ENCODE measurements at regions not wholly inside any gene's neighbourhood (a gene's known extent, or its start where the extent isn't known, plus 50 kb on each side); places are given as distances from the start of the nearest gene placed in this dataset.

DNA sequence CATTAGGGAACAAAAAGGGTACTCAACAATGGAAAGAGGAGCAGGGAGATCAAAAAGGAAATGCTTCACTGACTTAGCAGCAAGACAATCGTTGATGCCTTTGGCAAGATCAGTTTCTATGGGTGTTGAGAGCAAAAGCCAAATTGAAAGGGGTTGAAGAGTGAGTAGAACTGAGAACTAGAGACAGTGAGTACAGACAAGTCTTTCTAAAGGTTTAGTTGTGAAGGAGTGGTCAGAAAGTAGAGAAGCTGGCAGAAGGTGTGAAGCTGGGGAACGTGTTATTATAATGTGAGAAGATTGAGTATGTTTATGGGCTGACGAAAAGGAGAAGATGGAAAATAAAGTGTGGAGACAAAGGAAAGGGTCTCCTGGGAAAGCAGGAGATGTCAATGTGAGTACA lies 221.2 kb upstream of the USP25 start:
- WGBS (ENCODE audit: low lambda C conversion rate) = 53% methylated on average over 3 of the region's 3 CpGs

More for the DNA sequence above, 221.2 kb upstream of the USP25 start:
- no peak overlapping the region; the same call in 1 of the 2 replicates for H3K4me2 ChIP-seq (ENCODE audit: low read depth, low read length)
- in situ Hi-C loops (cut with HindIII; ENCODE audit: extremely low pct_ligation_motif_present, low pct_unique_long_range_greater_than_20kb) = no loop called here
- no peak overlapping the region for H3K27ac ChIP-seq (ENCODE audit: extremely low read length, insufficient read depth, low read length)
- BruUV-seq (replicated peaks) = no TSS peak
- H3K4me3 ChIP-seq (replicated peaks in 1 of 3; ENCODE audit: insufficient read depth in 1 of 3, low read depth in 2 of 3, low read length in 3 of 3) = no peak overlapping the region
- peaks cover 39% of the 10 kb centered on the region for H3K4me1 ChIP-seq (ENCODE audit: insufficient read depth, low read length)
- FAIRE-seq (no peak), ATAC-seq (no peak), DNase-seq (ENCODE audit: low spot score) (no peak)
- H3K9ac ChIP-seq (ENCODE audit: insufficient read depth, low read depth, low read length) = no peak overlapping the region
- H3K36me3 ChIP-seq (replicated peaks in 1 of 2; ENCODE audit: control insufficient read depth in 1 of 2, insufficient read depth in 2 of 2, low read length in 2 of 2) = no peaks in the 10 kb centered on the region
- 0 out of 5 replicates have a peak, but pooled peaks cover 0 to 1% of the 10 kb centered on the region in 2 experiments for H3K27me3 ChIP-seq (ENCODE audit: control insufficient read depth in 1 of 2, insufficient read depth in 2 of 2, low read length in 2 of 2)
- peak overlapping the region; percentile 87 for H2AFZ ChIP-seq (ENCODE audit: low read length)
- H3K9me3 ChIP-seq (ENCODE audit: low read length) = no peaks in the 10 kb centered on the region
- CTCF ChIA-PET (ENCODE audit: low intra/inter-chr PET ratio, low total read pairs) = no interaction called here
- H3K79me2 ChIP-seq (ENCODE audit: insufficient read depth, low read length) = no peaks in the 10 kb centered on the region
- no peaks in the 10 kb centered on the region for H4K20me1 ChIP-seq (ENCODE audit: insufficient read depth, low read length)
- POLR2A ChIA-PET = no interaction called here
- intact Hi-C loops (cut with micrococcal nuclease; ENCODE audit: unreplicated experiment) = no loop called here
- no peak for TF ChIP-seq ZNF616 (CRISPR knock-in tag; IDR thresholded peaks at IDR 0.05; ENCODE audit: low read depth)
- TF ChIP-seq, protein P1, sequence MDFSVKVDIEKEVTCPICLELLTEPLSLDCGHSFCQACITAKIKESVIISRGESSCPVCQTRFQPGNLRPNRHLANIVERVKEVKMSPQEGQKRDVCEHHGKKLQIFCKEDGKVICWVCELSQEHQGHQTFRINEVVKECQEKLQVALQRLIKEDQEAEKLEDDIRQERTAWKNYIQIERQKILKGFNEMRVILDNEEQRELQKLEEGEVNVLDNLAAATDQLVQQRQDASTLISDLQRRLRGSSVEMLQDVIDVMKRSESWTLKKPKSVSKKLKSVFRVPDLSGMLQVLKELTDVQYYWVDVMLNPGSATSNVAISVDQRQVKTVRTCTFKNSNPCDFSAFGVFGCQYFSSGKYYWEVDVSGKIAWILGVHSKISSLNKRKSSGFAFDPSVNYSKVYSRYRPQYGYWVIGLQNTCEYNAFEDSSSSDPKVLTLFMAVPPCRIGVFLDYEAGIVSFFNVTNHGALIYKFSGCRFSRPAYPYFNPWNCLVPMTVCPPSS (IDR thresholded peaks at IDR 0.05) = no peak
- no peak for TF ChIP-seq DPF2 (CRISPR knock-in tag; IDR thresholded peaks at IDR 0.05; ENCODE audit: borderline replicate concordance, low read depth)
- no peak for TF ChIP-seq KLF12 (CRISPR knock-in tag; IDR thresholded peaks at IDR 0.05; ENCODE audit: borderline replicate concordance)
- TF ChIP-seq TCF12 (IDR thresholded peaks at IDR 0.05) = no peak
- no peak for TF ChIP-seq TCF12 (CRISPR knock-in tag; IDR thresholded peaks at IDR 0.05)
- TF ChIP-seq NFIB (CRISPR knock-in tag; IDR thresholded peaks at IDR 0.05; ENCODE audit: borderline replicate concordance) = no peak
- TF ChIP-seq, protein P2, sequence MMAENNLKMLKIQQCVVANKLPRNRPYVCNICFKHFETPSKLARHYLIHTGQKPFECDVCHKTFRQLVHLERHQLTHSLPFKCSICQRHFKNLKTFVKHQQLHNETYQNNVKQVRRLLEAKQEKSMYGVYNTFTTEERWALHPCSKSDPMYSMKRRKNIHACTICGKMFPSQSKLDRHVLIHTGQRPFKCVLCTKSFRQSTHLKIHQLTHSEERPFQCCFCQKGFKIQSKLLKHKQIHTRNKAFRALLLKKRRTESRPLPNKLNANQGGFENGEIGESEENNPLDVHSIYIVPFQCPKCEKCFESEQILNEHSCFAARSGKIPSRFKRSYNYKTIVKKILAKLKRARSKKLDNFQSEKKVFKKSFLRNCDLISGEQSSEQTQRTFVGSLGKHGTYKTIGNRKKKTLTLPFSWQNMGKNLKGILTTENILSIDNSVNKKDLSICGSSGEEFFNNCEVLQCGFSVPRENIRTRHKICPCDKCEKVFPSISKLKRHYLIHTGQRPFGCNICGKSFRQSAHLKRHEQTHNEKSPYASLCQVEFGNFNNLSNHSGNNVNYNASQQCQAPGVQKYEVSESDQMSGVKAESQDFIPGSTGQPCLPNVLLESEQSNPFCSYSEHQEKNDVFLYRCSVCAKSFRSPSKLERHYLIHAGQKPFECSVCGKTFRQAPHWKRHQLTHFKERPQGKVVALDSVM (CRISPR knock-in tag; IDR thresholded peaks at IDR 0.05) = no peak
- no peak for TF ChIP-seq RNF2 (conservative IDR thresholded peaks at IDR 0.05; ENCODE audit: low read depth)
- TF ChIP-seq ZMYM4 (CRISPR knock-in tag; IDR thresholded peaks at IDR 0.05) = no peak
- no peak for TF ChIP-seq ZNF605 (CRISPR knock-in tag; IDR thresholded peaks at IDR 0.05)
- TF ChIP-seq, protein P3, sequence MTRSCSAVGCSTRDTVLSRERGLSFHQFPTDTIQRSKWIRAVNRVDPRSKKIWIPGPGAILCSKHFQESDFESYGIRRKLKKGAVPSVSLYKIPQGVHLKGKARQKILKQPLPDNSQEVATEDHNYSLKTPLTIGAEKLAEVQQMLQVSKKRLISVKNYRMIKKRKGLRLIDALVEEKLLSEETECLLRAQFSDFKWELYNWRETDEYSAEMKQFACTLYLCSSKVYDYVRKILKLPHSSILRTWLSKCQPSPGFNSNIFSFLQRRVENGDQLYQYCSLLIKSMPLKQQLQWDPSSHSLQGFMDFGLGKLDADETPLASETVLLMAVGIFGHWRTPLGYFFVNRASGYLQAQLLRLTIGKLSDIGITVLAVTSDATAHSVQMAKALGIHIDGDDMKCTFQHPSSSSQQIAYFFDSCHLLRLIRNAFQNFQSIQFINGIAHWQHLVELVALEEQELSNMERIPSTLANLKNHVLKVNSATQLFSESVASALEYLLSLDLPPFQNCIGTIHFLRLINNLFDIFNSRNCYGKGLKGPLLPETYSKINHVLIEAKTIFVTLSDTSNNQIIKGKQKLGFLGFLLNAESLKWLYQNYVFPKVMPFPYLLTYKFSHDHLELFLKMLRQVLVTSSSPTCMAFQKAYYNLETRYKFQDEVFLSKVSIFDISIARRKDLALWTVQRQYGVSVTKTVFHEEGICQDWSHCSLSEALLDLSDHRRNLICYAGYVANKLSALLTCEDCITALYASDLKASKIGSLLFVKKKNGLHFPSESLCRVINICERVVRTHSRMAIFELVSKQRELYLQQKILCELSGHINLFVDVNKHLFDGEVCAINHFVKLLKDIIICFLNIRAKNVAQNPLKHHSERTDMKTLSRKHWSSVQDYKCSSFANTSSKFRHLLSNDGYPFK (CRISPR knock-in tag; IDR thresholded peaks at IDR 0.05; ENCODE audit: borderline replicate concordance) = no peak
- no peak for TF ChIP-seq FOXK2 (IDR thresholded peaks at IDR 0.05)
- TF ChIP-seq NR3C1 (CRISPR knock-in tag; IDR thresholded peaks at IDR 0.05) = no peak
